Spleen (tissue), 7 donors: ENCODE measurements at regions not wholly inside any gene's neighbourhood (a gene's known extent, or its start where the extent isn't known, plus 50 kb on each side); places are given as distances from the start of the nearest gene placed in this dataset.

Source experiments
- POLR2A ChIP-seq, 3 donors: fragments of 450-650 bp; IDR thresholded peaks; one replicate each; pipeline ENCODE4 v1.5.1; 2017; ENCODE audit warnings: antibody characterized with exemption in 3 of 3, mild to moderate bottlenecking in 1 of 3
- POLR2AphosphoS5 ChIP-seq, 3 donors: sonication (generic); formaldehyde crosslinking; IDR thresholded peaks; one replicate each; pipeline ENCODE4 v1.5.1; 2017; ENCODE audit warnings: antibody characterized with exemption in 3 of 3
- TF ChIP-seq, protein P1 (sequence below), 11 experiments: fragments of 200-600 bp in 7 of 11; fragments of 450-650 bp in 4 of 11; sonication (generic) in 4 of 11; IDR thresholded peaks in 8 of 11; conservative IDR thresholded peaks in 3 of 11; 1 replicate in 7 of 11; 2 replicates in 4 of 11; pipeline versions ENCODE4 v1.4.0 to v1.8.0; 2016 to 2021; ENCODE audit warnings: antibody characterized with exemption in 11 of 11, inconsistent platforms in 4 of 11, mild to moderate bottlenecking in 1 of 11
- donor health status: DM: no; HTN: no; CAD: no; lungs with moderate emphysema.
- donor health status: DM: no; HTN: no; CAD: no.
- donor health status: DM: no; HTN: no; CAD: no.

DNA sequence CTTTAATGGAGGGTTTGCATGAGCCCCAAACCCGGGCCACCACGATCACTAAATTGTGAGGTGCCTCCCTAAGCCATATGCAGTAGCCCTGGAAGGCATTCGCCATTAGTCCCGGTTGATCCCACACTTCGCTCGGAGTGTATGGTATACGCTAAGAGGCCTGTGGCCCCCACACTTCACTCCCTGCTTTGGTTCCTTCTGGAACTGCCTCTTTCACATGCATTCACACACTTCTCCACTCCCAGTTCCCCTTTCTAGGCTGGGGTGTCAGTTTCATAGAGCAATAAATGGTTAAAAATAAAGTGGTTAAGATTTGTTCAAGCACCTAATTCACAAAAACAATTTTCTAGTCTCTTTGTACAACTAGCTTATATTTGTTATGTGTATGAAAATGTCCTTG is 212.1 kb upstream of the KCND2 start:
- TF ChIP-seq, protein P1, sequence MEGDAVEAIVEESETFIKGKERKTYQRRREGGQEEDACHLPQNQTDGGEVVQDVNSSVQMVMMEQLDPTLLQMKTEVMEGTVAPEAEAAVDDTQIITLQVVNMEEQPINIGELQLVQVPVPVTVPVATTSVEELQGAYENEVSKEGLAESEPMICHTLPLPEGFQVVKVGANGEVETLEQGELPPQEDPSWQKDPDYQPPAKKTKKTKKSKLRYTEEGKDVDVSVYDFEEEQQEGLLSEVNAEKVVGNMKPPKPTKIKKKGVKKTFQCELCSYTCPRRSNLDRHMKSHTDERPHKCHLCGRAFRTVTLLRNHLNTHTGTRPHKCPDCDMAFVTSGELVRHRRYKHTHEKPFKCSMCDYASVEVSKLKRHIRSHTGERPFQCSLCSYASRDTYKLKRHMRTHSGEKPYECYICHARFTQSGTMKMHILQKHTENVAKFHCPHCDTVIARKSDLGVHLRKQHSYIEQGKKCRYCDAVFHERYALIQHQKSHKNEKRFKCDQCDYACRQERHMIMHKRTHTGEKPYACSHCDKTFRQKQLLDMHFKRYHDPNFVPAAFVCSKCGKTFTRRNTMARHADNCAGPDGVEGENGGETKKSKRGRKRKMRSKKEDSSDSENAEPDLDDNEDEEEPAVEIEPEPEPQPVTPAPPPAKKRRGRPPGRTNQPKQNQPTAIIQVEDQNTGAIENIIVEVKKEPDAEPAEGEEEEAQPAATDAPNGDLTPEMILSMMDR (IDR thresholded peaks at IDR 0.05 in 8 of 11, conservative IDR thresholded peaks at IDR 0.05 in 3 of 11): no peak
- no peak for TF ChIP-seq POLR2A (IDR thresholded peaks at IDR 0.05)
- TF ChIP-seq POLR2AphosphoS5 (IDR thresholded peaks at IDR 0.05): no peak
